SK-N-SH (cell line): ENCODE measurements at regions not wholly inside any gene's neighbourhood (a gene's known extent, or its start where the extent isn't known, plus 50 kb on each side); places are given as distances from the start of the nearest gene placed in this dataset.
A peak's percentile ranks its signal among the peaks of the same experiment; 100 is the strongest.

Source experiments
- CTCF ChIA-PET: fragments of 300-600, 350-600 bp; formaldehyde crosslinking; extraction: SDS; loops from one replicate; lab custom pipeline; 2021; lab: Yijun Ruan, JAX
- POLR2A ChIA-PET: fragments of 350-600 bp; sonication (Branson Sonifier 250); formaldehyde crosslinking; extraction: SDS; loops from one replicate; lab custom pipeline; 2020; ENCODE audit warnings: antibody characterized with exemption, inconsistent platforms; lab: Yijun Ruan, JAX
- DNase-seq: peaks from one replicate; pipeline ENCODE4 v3.0.0; 2012
- H2AFZ ChIP-seq: fragments of 200-600 bp; sonication (generic); 2 replicates; pipeline ENCODE4 v1.8.1; 2016; ENCODE audit warnings: antibody characterized with exemption, mild to moderate bottlenecking, low read depth
- H3F3A ChIP-seq: fragments of 200-600 bp; sonication (generic); replicated peaks from 2 replicates; pipeline ENCODE3; 2016; ENCODE audit warnings: antibody characterized with exemption, mild to moderate bottlenecking; ENCODE audit not compliant: insufficient read depth
- H3K27ac ChIP-seq, 2 experiments: fragments of 200-500 bp in 1 of 2; fragments of 200-600 bp in 1 of 2; sonication (Bioruptor generic) in 1 of 2; sonication (generic), shearing (Covaris generic) in 1 of 2; 2 replicates each; pipeline versions ENCODE4 v1.5.1 to v1.6.1; 2014 to 2016; ENCODE audit warnings: low read depth in 2 of 2, inconsistent platforms in 1 of 2, low read length in 1 of 2, mild to moderate bottlenecking in 1 of 2, mixed read lengths in 1 of 2
- H3K27me3 ChIP-seq: fragments of 200-600 bp; sonication (generic), shearing (Covaris generic); 2 replicates; pipeline ENCODE4 v1.6.1; 2016; ENCODE audit warnings: mixed run types; ENCODE audit not compliant: insufficient read depth
- H3K36me3 ChIP-seq, 2 experiments: fragments of 200-500 bp in 1 of 2; fragments of 200-600 bp in 1 of 2; sonication (Bioruptor generic) in 1 of 2; sonication (generic) in 1 of 2; replicated peaks in 1 of 2; 2 replicates each; pipeline versions ENCODE3 to v1.5.1; 2014 to 2016; ENCODE audit warnings: low read length in 1 of 2, mild to moderate bottlenecking in 1 of 2; ENCODE audit not compliant: insufficient read depth in 2 of 2, control insufficient read depth in 1 of 2
- H3K4me1 ChIP-seq, 2 experiments: fragments of 200-500 bp in 1 of 2; fragments of 200-600 bp in 1 of 2; sonication (Bioruptor generic) in 1 of 2; sonication (generic), shearing (Covaris generic) in 1 of 2; 2 replicates each; pipeline versions ENCODE4 v1.5.1 to v1.6.1; 2014 to 2016; ENCODE audit warnings: low read depth in 1 of 2, low read length in 1 of 2, mixed run types in 1 of 2; ENCODE audit not compliant: insufficient read depth in 2 of 2, control insufficient read depth in 1 of 2
- H3K4me2 ChIP-seq: fragments of 200-600 bp; sonication (generic), shearing (Covaris generic); 2 replicates; pipeline ENCODE4 v1.6.1; 2017; ENCODE audit warnings: mixed run types
- H3K4me3 ChIP-seq, 2 experiments: fragments of 200-500 bp in 1 of 2; fragments of 200-600 bp in 1 of 2; sonication (Bioruptor generic) in 1 of 2; sonication (generic), shearing (Covaris generic) in 1 of 2; 2 replicates each; pipeline versions ENCODE4 v1.5.1 to v1.8.1; 2014 to 2016; ENCODE audit warnings: low read depth in 2 of 2, inconsistent platforms in 1 of 2, low read length in 1 of 2, mild to moderate bottlenecking in 1 of 2, mixed read lengths in 1 of 2, moderate library complexity in 1 of 2
- H3K79me2 ChIP-seq: fragments of 200-600 bp; sonication (generic); 2 replicates; pipeline ENCODE4 v1.8.1; 2017; ENCODE audit warnings: mild to moderate bottlenecking; ENCODE audit not compliant: insufficient read depth
- H3K9ac ChIP-seq: fragments of 200-600 bp; sonication (generic); 2 replicates; pipeline ENCODE4 v1.6.1; 2017; ENCODE audit warnings: mixed run types
- H3K9me2 ChIP-seq: fragments of 200-600 bp; sonication (generic); 2 replicates; pipeline ENCODE4 v1.6.1; 2017; ENCODE audit warnings: mixed run types
- H3K9me3 ChIP-seq: fragments of 200-600 bp; sonication (generic); 2 replicates; pipeline ENCODE4 v1.6.1; 2017; ENCODE audit warnings: mixed run types, mild to moderate bottlenecking, moderate library complexity
- H4K20me1 ChIP-seq: fragments of 200-600 bp; sonication (generic); 2 replicates; pipeline ENCODE4 v1.6.1; 2017; ENCODE audit warnings: mild to moderate bottlenecking, mixed run types; ENCODE audit not compliant: insufficient read depth
- EZH2phosphoT487 ChIP-seq: fragments of 200-600 bp; sonication (generic); IDR thresholded peaks from 2 replicates; pipeline ENCODE4 v1.6.1; 2017; ENCODE audit warnings: low read depth, mixed run types, mild to moderate bottlenecking, antibody characterized with exemption, moderate library complexity, borderline replicate concordance
- FOSL2 ChIP-seq: IDR thresholded peaks from 2 replicates; pipeline ENCODE4 v1.4.0; 2012; ENCODE audit warnings: low read depth, mild to moderate bottlenecking, moderate library complexity, borderline replicate concordance
- FOXJ3 ChIP-seq: sonication (generic); formaldehyde crosslinking; IDR thresholded peaks from 2 replicates; pipeline ENCODE4 v1.5.1; 2020; ENCODE audit warnings: mild to moderate bottlenecking, missing genetic modification reagents
- MEF2A ChIP-seq: IDR thresholded peaks from 2 replicates; pipeline ENCODE4 v1.4.0; 2012; ENCODE audit warnings: low read depth, borderline replicate concordance
- NRF1 ChIP-seq: IDR thresholded peaks from 2 replicates; pipeline ENCODE4 v1.6.1; 2012; ENCODE audit warnings: low read depth, mild to moderate bottlenecking, low read length
- RAD21 ChIP-seq: IDR thresholded peaks from 2 replicates; pipeline ENCODE4 v1.6.1; 2012; ENCODE audit warnings: mild to moderate bottlenecking, low read length
- RFX5 ChIP-seq: IDR thresholded peaks from 2 replicates; pipeline ENCODE4 v1.6.1; 2012; ENCODE audit warnings: mild to moderate bottlenecking, improper control_type of control experiment, low read length
- RXRA ChIP-seq: IDR thresholded peaks from 2 replicates; pipeline ENCODE4 v1.4.0; 2012; ENCODE audit warnings: low read depth, mild to moderate bottlenecking, borderline replicate concordance
- SIN3A ChIP-seq: IDR thresholded peaks from 2 replicates; pipeline ENCODE4 v1.6.1; 2012; ENCODE audit warnings: low read depth, mild to moderate bottlenecking, low read length, moderate library complexity, borderline replicate concordance
- SMC3 ChIP-seq: IDR thresholded peaks from 2 replicates; pipeline ENCODE4 v1.6.1; 2012; ENCODE audit warnings: low read depth, low read length, improper control_type of control experiment
- YY1 ChIP-seq: IDR thresholded peaks from 2 replicates; pipeline ENCODE4 v1.4.0; 2012; ENCODE audit warnings: low read depth, mild to moderate bottlenecking
- WGBS: methylation state at CpG from one replicate; pipeline ENCODE4 v1.1.6; 2017; ENCODE audit warnings: low lambda C conversion rate; 5-methylcytosine and 5-hydroxymethylcytosine counted together
- TF ChIP-seq, protein P1 (sequence below): IDR thresholded peaks from 2 replicates; pipeline ENCODE4 v1.4.0; 2012; ENCODE audit warnings: low read depth, borderline replicate concordance
- TF ChIP-seq, protein P2 (sequence below): IDR thresholded peaks from 2 replicates; pipeline ENCODE4 v1.4.0; 2012; ENCODE audit warnings: low read depth
- TF ChIP-seq, protein P3 (sequence below): fragments of 200-600 bp; sonication (generic); IDR thresholded peaks from 2 replicates; pipeline ENCODE4 v1.6.1; 2017; ENCODE audit warnings: antibody characterized with exemption, mild to moderate bottlenecking, moderate library complexity

DNA sequence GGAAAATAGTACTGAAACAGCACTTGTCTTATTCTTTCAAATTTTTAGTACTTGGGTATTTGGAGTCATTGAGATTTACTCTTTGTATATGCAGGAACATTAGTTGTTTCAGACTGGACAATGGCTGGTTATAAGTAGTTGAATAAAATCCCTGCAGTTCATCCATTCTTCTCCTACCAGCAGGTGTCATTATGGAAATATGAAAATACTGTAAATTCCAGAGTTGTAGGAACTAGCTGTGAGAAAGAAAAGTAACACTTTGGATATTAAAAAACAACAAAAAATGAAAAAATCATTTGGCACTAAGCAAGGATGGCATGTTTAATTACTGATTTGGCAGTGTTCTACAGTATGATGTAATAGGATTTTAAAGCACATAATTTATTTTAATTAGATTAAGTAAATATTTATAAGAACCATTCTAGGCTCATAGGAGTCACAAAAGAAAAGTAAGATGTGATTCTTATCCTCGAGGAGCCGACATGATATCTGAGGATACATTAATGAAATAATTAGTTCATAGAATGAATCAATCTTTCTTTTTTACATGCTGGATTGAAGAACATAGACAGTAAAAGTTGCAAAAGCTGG is 155.3 kb downstream of the KCNRG start:
- H3K4me3 ChIP-seq, result no peak overlapping the region
- H3K79me2 ChIP-seq, result no peaks in the 10 kb centered on the region
- H3K36me3 ChIP-seq, result no peaks in the 10 kb centered on the region
- DNase-seq, result no peak
- no peaks in the 10 kb centered on the region for H3K4me1 ChIP-seq
- no peaks in the 10 kb centered on the region for H3K27me3 ChIP-seq
- no peaks in the 10 kb centered on the region for H3F3A ChIP-seq
- WGBS, result 19% methylated on average over 2 of the region's 2 CpGs
- CTCF ChIA-PET, result interaction anchor here (0.6 to 1.0 kb wide), 3 partner anchors 12 to 194 kb away, joined by 3 to 5 read pairs (median 3); no protein-coding TSS in a partner anchor
- no peaks in the 10 kb centered on the region for H4K20me1 ChIP-seq
- no peak overlapping the region for H2AFZ ChIP-seq
- no peak overlapping the region for H3K9ac ChIP-seq
- H3K4me2 ChIP-seq, result no peak overlapping the region
- TF ChIP-seq RXRA (no peak), MEF2A (no peak), RFX5 (no peak), EZH2phosphoT487 (no peak), FOSL2 (no peak), SIN3A (no peak), NRF1 (no peak), YY1 (no peak), SMC3 (peak; percentile 53), FOXJ3 (CRISPR knock-in tag) (no peak), RAD21 (peak; percentile 55)
- TF ChIP-seq, protein P1, sequence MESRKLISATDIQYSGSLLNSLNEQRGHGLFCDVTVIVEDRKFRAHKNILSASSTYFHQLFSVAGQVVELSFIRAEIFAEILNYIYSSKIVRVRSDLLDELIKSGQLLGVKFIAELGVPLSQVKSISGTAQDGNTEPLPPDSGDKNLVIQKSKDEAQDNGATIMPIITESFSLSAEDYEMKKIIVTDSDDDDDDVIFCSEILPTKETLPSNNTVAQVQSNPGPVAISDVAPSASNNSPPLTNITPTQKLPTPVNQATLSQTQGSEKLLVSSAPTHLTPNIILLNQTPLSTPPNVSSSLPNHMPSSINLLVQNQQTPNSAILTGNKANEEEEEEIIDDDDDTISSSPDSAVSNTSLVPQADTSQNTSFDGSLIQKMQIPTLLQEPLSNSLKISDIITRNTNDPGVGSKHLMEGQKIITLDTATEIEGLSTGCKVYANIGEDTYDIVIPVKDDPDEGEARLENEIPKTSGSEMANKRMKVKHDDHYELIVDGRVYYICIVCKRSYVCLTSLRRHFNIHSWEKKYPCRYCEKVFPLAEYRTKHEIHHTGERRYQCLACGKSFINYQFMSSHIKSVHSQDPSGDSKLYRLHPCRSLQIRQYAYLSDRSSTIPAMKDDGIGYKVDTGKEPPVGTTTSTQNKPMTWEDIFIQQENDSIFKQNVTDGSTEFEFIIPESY, result no peak
- TF ChIP-seq, protein P2, sequence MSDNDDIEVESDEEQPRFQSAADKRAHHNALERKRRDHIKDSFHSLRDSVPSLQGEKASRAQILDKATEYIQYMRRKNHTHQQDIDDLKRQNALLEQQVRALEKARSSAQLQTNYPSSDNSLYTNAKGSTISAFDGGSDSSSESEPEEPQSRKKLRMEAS, result no peak
- TF ChIP-seq, protein P3, sequence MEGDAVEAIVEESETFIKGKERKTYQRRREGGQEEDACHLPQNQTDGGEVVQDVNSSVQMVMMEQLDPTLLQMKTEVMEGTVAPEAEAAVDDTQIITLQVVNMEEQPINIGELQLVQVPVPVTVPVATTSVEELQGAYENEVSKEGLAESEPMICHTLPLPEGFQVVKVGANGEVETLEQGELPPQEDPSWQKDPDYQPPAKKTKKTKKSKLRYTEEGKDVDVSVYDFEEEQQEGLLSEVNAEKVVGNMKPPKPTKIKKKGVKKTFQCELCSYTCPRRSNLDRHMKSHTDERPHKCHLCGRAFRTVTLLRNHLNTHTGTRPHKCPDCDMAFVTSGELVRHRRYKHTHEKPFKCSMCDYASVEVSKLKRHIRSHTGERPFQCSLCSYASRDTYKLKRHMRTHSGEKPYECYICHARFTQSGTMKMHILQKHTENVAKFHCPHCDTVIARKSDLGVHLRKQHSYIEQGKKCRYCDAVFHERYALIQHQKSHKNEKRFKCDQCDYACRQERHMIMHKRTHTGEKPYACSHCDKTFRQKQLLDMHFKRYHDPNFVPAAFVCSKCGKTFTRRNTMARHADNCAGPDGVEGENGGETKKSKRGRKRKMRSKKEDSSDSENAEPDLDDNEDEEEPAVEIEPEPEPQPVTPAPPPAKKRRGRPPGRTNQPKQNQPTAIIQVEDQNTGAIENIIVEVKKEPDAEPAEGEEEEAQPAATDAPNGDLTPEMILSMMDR, result peak; percentile 54
- POLR2A ChIA-PET, result no interaction called here
- no peaks in the 10 kb centered on the region for H3K9me3 ChIP-seq
- no peak overlapping the region for H3K27ac ChIP-seq
- no peaks in the 10 kb centered on the region for H3K9me2 ChIP-seq
